ENCODE measurements at regions not wholly inside any gene's neighbourhood (a gene's known extent, or its start where the extent isn't known, plus 50 kb on each side); places are given as distances from the start of the nearest gene placed in this dataset.
"Not testable (repeated sequence)": the region's sequence is repeated elsewhere in the genome, so short reads cannot be mapped to it uniquely, and the experiment has no call there.

DNA sequence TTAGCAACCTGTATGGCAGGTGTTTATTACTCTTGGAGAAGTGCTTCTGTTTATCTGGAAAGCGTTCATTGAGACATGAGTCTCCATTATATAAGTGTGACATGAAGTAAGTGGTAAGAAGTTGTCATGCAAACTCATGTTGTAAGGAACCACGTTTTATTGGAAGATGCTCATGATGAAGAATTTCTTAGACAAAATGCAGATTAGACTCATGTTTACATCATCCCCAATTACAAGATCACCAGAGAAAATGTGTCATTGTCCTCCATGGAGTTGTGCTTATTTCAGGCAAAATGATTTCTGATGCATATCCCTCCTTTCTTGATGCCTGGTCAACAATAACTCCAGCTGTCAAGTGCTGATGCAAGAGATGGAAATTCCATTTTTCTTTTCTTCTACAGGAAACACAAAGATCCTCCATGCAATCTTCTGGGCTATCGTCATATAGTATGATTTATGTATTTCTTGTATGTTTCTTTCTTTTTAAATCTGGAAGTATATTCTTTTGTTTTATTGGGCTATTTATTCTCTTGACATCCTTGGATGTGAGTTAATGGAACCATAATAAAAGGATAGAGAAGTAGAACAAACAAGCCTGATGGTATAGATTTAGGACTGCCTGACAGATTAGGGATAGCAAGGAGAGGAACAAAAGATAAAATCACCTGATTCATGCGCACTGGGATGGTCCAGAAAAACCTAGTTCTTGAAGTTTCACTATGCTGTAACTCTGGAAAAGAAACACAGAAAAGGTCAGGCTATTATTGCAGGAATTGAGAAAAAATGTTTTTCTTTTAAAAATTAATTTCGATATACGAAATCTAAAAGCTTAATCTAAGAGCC lies 50.7 kb upstream of the DIAPH3 start:
- DNase-seq = no peak

DNA sequence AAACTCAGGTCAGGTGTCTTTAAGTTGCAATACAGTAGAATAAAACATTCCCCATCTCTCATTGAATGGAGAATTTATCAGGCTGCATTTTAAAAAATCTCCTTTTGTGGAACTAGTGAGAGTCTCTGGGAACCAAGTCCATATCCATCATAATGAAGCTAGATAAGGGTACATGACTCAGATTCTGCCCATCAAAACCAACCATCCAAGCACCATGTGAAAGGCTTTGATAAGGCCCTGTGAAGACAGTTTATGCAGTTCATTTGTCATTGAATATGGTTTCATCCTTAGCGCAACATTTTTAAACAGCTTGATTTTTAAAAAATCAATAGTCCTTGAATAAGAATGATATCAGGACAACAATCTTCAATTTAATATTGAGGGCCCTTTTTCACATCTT lies 56.3 kb upstream of the DIAPH3 start:
- DNase-seq = no peak

DNA sequence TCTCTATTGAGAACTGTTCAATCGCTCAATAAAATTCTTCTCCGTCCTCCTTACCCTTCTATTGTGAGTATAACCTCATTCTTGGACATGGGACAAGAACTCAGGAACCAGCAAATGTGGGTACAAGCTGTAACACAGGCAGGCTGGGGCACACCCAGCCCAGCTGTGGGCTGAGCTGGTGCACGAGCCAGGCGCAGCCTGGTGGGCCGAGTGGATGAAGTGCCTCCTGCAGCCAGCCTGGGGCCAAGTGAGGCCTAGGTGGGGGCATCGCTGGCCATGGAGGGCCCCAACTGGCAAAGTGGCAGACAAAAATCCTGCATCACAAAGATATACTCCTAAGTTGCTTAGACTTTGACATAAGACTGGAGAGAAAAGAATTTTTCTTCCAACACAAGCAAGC lies 57.9 kb upstream of the DIAPH3 start:
- DNase-seq = no peak

DNA sequence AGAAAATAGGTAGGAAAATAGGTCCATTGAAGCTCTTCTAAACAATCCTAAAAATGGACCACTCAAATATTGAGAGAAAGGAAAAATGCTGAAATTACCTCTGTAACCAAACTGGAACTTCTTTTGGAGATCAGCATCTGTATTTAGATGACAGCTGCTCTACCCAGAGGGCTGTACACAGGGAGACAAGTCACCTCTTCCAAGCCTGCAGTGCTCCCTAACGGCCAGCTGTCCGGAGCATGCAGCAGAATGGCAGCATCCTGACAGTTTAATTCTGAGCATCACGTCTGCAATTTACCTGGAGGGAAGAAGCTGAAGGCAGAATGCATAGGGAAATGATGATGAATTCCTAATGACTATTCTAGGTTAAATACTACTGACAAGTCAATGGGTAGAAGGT lies 62.8 kb upstream of the DIAPH3 start:
- DNase-seq = no peak

DNA sequence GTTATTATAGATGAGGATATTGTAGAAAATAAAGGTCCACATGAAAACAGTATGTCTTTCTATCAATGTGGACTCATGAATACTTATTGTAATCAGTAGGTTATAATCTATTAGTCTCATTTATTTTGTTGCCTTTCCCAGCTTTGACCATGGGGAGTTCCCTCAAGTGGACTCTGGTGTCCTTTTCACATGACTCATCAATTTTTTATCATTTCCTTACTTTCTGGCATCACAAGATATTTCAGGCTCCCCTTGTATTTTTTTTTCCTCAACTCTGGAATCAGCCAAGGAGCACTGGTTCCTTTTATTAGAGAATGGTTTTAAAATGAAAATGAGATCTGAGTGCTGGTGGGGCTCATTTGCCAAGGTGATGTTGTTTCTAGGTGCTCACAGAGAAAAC lies 63.4 kb upstream of the DIAPH3 start:
- no peak for DNase-seq

DNA sequence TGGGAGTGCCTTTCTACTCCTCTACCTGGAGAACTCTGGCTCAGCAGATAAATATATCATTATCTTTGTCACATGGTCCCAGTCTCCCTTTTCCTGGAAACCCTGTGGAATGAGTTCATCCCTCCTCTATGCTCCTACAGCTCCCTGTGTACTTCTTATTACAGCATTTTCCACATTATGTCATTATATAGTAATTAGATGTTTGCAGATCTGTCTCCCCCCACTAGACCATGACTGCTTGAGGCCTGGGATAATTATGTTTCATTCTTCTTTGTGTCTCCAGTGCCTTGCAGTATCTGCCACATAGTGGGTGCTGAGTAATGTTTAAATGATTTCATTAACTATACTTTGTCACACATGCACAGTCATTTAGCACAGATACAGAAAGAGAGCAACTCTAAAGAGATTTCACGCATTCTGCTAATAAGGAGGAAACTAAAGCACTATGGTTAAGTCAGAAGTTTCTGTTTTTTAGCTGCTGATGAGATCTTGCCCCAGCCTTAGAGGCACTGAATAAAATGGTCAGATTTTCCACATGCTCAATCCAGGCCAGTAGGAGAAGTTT lies 66.1 kb upstream of the DIAPH3 start:
- no peak for DNase-seq

DNA sequence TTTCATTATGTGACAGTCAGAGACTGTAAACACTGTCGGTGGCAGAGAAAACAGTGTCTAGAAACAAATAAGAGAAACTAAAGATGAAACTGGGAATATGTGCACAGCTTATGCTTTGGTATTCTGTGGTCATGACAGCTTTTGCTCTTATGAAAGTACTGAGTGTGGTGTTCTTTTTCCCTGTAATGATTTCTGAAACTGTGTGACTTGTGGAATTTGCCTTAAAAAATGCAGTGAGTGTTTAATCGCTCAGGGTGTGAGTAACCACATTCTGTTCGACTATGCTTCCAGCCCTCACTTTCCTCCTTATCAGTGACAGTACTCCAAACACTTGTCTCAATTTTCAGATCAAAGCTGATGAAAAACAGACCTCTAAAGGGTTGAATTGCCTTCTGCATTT lies 66.9 kb upstream of the DIAPH3 start:
- DNase-seq = no peak

DNA sequence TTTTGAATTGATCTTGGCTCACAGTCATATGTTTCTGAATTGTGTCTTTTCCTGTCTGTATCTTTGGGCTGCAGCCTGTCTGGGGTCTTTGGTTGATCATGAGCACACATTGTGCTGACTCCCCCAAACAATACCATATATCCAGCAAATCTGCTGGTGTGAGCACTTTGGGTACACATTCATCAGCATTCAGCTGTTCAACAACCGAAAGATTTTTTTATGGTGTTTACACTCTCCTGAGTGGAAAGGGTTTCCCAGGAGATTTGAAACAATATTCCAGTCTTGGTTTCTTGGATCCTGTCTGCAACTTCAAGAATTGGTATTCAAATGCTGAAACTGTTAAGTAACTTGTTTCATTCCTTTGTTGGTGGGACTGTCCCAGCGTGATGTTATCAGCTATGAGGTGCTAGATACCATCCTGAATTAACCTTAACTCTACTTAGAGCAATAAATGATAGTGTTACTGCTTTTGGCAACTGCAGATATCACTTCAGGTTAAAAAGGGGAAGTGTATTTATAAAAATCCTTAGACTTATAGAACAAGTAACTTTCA lies 78.4 kb upstream of the DIAPH3 start:
- no peak for DNase-seq

DNA sequence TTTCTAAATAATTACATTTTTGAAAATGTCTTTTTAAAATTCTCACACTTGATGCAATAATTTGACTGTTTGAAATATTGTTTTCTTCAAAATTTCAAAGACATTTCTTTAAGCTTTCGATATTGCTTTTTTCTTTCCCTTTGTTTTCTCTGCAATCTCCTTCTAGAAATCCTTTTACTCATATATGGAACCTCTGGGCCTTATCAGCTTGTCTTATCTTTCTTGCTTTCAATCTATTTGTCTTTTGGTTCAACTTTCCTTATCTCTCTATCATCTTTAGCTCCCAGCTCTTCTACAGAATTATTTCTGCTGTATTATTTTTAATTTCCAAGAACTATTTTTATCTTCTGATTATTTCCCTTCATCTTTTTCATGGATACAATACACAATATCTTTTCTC lies 80.7 kb upstream of the DIAPH3 start:
- DNase-seq = no peak

DNA sequence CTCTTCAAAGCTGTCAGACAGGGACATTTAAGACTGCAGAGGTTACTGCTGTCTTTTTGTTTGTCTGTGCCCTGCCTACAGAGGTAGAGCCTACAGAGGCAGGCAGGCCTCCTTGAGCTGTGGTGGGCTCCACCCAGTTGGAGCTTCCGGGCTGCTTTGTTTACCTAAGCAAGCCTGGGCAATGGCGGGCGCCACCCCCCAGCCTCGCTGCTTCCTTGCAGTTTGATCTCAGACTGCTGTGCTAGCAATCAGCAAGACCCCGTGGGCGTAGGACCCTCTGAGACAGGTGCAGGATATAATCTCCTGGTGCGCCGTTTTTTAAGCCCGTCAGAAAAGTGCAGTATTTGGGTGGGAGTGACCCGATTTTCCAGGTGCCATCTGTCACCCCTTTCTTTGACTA lies 87.7 kb upstream of the DIAPH3 start:
- DNase-seq = not testable (repeated sequence)

DNA sequence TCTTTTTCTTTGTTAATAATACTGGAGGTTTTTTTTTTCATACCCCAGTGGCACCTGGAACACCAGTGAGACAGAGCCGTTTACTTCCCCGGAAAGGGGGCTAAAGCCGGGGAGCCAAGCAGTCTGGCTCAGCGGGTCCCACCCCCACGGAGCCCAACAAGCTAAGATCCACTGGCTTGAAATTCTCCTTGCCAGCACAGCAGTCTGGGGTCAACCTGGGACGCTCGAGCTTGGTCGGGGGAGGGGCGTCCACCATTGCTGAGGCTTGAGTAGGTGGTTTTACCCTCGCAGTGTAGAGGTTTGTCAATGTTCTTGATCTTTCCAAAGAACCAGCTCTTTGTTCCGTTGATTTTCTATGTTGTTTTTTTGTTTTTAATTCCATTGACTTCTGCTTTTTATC lies 94.6 kb upstream of the DIAPH3 start:
- DNase-seq = no peak

DNA sequence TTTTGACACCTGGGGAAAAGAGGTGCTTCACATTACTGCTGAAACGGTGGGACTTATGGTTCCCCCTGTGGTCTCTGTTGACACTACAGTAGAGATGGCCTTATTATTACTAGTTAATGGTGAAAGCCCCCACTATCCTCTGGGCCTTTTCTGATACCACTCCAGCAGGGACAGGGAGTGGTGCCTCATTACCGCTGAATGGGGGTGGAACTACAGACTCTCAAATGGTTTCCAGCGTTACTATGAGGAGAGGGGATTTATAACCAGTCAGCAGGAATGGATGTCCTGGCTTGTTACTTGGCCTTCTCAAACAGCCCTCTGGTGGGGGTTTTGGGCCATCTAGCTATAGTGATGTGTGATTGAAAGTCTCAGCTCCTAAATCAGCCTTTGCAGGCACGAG lies 96.7 kb upstream of the DIAPH3 start:
- DNase-seq = no peak

DNA sequence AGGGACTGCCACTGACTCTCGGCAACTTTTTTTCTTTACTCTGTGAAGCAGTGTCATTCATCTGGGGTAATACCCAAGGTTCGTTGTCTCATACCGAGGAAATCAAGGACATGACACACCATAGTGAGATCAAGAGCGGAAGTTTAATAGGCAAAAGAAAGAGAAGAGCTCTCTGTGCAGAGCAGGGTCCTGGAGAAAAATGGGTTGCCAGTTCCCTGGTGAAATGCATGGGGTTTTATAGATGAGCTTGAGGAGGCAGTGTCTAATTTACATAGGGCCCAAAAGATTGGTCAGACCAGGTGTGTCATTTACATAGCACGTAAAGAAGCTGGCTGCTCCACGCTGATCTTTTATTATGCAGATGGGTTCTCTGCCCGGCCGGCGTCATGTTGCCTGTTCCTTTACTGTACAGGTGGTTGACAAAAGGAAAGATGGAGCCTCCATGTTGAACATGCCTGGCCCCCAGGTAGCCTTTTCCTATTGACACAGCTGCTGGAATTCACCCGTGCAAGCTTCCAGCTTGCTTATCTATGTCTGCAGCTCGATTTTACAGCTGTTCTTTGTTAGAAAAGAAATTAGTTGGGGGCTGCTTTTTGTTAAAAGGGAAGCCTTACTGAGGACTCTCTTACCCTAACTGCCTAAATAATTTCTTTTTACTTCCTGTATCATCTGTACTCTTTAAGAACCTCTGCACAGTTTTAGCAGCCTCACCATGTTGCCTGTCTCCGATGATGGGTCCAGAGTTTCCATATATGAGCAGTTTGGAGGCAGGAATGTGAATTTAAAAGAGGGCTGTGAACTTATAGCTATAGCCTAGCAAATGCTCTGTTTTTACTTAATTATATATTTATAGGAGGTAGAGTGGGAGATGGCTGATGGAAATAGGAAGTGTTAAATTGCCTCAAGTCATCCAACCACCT lies 98.0 kb upstream of the DIAPH3 start:
- DNase-seq = no peak

DNA sequence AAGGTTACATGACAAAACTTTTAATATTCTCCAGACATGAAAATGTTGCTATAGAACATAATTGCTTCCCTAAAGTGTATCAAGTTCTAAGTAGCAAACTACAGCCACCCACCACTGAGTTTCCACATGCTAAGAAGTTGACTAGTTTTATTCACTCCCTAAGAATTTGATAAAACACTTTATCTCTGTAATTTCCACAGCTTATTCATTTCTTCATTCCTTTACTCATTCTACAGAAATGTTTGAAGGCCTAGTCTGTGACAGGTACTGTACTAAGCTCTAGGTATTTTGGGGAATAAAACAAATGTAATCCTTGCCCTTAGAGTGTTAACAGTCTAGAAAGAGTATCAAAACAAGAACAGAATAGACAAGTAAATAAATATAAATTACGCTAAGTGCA lies 101.8 kb upstream of the DIAPH3 start:
- DNase-seq = no peak

DNA sequence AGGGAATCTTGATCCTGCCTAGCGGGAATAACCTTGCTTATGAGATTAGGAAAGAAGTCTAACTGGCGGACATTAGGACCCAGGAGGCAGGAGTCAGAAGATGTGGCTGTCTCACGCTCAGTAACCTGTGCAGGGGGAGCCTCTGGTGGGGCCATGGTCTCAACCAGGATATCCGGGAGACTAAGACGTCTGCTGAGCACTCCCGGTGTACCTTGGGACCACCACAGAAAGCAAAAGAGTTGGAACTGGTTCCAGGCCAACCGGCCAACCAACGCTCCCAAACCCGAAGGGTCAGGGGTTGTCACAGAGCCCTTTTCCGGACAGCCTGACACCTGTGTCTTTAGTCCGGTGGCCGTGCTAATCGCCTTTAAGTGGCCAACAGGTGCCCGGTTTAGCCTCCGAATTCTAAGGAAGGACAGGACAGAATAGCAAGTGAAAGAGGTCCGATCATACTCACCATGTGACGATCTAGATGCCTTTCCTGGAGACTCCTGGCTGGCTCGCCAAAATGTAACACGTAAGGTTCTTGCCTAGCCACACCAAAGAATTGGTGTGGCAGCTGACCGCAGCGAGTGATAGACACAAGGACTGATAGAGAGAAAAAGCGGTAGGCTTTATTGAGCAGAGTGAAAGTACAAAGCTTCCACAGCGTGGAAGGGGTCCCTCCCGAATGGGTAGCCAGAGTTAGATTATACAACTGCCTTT lies 103.9 kb upstream of the DIAPH3 start:
- peak; percentile 29 for DNase-seq

DNA sequence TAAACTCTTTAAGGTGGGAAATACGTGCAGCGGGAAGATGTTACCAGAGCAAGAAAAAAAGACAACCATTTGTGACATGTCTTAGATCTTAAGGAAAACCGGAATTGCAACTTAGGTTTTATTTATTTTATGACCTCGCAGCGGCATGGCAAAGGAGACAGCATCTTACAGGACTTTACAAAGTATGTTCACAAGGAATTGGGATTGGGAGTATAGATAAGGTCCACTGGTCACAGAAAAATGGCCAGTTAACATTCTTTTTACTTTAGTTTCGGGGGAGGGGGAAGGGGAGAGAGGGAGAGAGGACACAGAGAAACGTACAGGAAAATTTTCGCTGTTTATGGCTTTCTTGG lies 104.5 kb upstream of the DIAPH3 start:
- no peak for DNase-seq

DNA sequence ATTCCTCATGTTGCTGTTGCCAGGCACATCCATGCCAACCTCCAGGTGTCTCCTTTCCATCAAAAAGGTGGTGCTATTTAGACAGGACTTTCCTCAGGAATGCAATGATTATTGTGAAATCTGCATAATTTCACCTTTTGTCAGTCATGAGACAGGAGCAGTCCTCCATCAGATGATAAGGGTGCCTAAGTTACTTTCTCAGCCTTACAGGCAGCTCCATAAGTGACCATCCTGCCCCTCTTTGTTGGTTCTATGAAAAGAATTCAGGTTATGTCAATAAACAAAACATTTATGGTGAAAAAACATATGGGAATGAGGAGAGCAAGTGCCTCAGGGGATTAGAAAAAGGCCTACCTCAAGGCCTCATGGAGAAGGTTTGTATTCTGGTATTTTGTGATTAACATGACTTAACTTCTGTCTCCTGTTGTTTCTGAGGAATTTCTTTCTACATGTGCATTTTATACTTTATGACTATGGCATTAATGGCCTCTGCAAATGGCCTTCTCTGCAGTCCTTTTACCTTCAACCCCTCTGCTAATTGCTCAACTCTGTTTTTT lies 110.3 kb upstream of the DIAPH3 start:
- DNase-seq = no peak

DNA sequence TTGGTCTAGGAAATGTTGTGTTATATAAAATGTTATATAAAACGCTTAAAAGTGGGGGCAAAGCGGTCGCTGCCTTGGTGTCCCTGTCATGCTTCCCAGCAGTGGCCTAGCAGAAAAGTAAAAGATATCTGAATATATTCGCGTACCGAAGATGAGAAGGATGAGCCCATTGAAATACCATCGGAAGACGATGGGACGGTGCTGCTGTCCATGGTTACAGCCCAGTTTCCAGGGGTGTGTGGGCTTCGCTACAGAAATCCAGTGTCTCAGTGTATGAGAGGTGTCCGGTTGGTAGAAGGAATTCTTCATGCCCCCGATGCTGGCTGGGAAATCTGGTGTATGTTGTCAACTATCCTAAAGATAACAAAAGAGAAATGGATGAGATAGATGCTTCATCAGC lies 110.9 kb upstream of the DIAPH3 start:
- DNase-seq = no peak

DNA sequence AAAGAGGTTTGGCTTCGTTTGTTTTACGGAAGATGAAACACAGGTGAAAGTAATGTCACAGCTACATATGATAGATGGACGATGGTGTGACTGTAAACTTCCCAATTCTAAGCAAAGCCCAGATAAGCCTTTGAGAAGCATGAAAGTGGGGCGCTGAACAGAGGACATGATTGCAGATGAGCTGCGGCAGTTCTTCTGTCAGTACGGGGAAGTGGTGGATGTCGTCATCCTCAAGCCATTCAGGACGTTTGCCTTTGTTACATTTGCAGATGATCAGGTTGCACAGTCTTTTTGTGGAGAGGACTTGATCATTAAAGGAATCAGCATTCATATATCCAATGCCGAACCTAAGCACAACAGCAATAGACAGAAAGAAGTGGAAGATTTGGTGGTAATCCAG lies 111.5 kb upstream of the DIAPH3 start:
- no peak for DNase-seq

DNA sequence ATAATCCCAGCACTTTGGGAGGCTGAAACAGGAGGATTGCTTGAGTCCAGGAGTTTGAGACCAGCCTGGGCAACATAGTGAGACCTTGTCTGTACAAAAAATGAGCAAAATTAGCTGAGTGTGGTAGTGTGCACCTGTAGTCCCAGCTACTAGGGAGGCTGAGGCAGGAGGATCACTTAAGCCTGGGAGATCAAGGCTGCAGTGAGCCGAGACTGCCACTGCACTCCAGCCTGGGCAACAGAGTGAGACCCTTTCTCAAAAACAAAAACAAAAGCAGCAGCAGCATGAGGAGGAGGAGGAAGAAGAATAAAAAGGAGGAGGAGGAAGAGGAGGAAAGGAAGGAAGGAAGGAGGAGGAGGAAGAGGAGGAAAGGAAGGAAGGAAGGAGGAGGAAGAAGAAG lies 116.5 kb upstream of the TDRD3 start:
- not testable (repeated sequence) for DNase-seq

DNA sequence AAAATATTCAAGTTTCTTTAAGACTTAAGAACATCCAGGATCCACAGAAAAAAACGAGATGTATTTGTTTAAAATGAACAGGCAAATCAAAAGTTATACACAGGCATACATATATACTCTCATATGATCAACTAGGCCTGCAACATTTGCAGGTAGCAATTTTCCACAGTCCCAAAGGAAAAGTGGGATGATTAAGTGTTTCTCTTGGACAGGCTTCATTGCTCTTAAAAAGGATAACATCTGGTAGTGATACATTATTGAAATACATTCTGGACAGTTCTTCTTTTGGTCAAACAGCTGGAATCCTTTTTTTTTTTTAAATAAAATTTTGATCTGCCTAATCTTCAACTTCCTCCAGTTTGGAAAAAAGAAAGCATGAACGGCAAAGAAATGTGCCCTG lies 114.8 kb upstream of the TDRD3 start:
- no peak for DNase-seq

DNA sequence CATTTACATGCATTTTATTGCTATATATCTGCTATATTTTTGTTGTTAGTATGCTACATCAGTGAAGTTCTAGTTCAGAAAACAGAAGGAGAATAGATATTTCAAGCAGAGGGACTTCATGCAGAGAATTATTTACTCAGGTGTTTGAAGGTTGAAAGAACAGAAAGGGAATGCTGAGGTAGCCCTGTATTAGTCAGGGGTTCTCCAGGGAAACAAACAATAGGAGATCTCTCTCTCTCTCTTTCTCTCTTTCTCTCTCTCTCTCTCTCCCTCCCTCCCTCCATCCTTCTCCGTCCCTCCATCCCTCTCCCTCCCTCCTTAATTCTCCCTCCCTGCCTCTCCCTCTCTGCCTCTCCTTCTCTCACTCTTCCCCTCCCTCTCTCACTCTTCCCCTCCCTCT lies 114.3 kb upstream of the TDRD3 start:
- DNase-seq = no peak

DNA sequence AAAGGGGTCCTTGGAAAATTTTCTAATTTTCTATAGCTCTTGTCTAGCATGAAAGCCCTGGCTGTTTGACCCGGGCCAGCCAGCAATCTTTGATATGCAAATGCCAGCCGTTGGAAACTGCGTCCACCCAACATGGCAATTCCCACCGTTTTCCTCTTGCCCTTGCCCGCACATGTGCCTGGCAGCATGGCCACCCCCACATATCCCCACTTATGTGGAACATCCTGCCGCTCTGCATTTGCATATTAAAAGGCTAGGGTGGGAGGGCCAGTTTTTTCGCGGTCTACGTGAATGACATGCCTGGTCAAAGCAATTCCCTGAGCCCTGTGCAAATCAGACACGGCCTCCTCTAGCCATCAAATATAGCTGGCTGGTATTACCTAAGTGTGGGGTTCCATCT lies 110.3 kb upstream of the TDRD3 start:
- no peak for DNase-seq
